Ammon's horn (tissue), 1 donor: ENCODE measurements at regions not wholly inside any gene's neighbourhood (a gene's known extent, or its start where the extent isn't known, plus 50 kb on each side); places are given as distances from the start of the nearest gene placed in this dataset.
"Not testable (repeated sequence)": the region's sequence is repeated elsewhere in the genome, so short reads cannot be mapped to it uniquely, and the experiment has no call there.

Experiments
- DNase-seq: peaks from one replicate; pipeline ENCODE4 v3.0.0-alpha.2; 2016; ENCODE audit warnings: low spot score

DNA sequence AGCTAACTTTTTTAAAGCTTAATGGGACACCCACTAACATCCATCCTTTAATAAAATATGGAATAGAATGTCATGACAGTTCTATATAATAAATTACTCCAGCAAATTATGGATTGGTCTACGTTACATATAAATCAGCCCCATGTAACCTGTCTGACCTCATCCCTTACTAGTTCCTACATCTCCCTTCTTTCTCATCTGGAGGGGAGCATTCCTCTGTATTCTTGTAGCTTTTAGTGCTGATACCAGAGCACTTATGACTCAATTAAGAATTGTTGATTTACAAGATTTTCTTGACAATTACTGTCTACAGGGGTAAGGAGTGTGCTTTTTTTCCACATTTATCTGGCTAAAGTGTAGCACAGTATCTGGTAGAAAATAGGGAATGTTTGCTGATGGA lies 523.7 kb downstream of the FAM181B start:
- DNase-seq, result no peak

DNA sequence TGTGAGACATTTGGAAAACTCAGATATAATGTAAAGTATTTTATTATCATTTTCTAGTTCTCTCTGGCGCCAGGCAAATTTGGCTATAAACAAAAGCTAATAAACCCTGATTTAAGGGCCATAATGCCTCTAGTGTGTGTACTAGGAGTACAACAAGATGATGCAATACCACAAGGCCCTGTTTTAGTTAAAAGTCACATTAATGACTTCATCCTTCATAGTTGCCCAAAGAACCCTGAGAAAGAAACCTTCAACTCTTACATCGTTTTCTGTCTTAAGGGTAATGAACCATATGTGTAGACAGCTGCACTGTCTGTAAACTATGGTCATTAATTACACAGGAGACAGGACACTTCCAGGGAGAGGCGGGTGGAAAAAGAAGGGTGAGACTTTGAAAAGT lies 538.4 kb downstream of the FAM181B start:
- DNase-seq, result no peak

DNA sequence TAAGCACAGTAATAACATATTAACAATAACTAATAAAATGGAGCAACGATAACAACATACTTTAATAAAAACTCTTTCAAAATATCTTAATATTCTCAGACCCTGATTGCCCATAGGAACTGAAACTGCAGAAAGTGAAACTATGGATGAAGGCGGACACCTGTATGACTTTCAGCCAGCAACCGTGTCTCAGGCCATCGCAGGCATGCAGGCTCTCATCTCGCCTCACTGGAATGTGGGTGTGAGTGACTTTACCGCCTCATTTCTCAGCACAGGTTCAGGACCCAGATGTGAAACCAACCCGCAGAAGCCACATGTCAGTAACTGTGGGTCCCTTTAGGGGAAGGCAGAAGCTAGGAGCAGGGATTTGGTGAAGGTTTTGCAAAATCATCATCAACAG lies 539.1 kb downstream of the FAM181B start:
- DNase-seq, result no peak

DNA sequence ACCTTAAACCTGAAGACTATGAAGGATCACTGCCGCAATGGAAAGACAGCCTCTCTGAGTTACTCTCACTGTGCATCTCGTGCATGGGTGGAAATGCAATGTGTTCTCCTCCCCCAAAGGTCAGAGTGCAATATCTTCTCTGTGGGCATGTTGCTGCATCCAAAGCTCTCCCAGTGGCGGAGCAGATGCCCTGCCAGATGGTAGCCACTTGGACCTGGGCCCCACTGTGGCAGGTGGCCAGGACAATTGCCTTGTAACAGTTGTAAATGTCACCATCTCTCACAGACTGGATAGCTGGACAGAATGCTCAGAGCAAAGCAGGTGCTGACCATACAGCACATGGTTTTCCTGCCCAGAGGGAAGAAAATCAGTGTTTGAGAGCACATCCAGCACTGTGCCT lies 542.0 kb downstream of the FAM181B start:
- peak; percentile 3 for DNase-seq

DNA sequence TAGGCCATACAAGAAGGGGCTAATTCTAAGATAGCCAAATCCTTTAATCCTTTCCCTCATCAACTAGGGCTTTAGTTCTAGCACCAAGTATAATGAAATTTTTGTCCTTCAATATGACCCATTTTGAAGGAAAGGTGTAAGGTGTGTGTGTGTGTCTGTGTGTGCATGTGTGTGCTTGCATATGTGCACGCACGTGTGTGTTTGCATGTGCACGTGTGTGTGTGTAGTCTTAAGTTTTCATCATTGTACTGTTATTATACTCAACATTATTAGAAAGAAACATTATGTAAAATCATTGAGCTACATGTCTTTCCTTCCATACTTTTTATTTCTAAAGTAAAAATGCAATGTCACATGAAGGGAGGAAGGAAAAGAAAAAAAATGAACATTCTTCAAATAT lies 547.7 kb downstream of the FAM181B start:
- DNase-seq, result no peak

DNA sequence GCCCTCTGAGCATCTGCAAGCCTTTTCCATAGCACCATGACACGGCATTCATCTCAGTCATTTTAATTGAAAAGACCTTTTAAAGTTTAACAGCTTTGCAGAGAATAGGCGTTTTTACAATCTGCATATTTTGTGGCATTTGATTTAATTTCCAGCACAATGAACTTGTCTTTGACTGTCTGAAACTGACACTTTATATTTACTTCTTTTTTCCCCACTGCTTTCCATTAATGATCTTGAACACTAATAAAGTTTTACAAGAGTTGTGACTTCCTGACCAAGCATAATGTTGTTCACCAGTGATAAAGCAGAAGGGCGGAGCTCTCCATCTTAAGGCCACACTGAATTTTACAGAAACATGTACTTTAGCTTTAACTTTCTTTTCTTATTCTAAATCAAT lies 548.7 kb downstream of the FAM181B start:
- no peak for DNase-seq

DNA sequence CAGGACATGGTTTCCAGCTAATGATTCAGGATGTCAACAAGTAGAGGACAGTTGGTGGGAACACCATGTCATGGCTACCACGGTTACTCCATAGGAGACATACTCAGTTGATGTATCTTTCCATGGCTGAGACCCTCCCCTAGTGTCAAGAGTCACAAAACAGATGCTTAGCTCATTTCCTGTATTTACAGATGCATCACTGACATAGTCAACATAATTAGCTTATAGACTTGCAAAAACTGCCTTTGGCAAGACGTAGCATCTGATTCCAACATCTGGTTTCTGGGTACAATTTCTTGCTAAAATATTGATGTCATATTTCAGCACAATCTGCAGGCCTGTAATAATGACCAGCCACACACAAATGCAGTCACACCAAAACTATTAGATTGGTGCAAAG lies 550.3 kb downstream of the FAM181B start:
- DNase-seq, result no peak

DNA sequence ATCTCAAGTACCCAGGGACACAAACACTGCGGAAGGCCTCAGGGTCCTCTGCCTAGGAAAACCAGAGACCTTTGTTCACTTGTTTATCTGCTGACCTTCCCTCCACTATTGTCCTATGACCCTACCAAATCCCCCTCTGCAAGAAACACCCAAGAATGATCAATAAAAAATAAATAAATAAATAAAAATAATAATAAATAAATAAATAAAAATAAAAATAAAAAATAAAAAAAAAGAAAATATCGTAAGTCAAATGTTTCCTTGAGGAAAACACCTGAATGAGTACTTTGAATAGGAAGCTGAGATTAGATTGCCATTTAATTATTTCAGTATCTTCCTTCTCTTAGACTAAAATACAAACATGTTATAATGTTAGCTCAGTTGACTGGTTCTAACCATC lies 551.0 kb downstream of the FAM181B start:
- DNase-seq, result not testable (repeated sequence)

DNA sequence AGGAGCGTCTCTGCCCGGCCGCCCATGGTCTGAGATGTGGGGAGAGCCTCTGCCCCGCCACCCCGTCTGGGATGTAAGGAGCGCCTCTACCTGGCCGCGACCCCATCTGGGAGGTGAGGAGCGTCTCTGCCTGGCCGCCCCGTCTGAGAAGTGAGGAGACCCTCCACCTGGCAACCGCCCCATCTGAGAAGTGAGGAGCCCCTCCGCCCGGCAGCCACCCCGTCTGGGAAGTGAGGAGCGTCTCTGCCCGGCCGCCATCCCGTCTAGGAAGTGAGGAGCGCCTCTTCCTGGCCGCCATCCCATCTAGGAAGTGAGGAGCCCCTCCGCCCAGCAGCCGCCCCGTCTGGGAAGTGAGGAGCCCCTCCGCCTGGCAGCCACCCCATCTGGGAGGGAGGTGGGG lies 551.9 kb downstream of the FAM181B start:
- not testable (repeated sequence) for DNase-seq

DNA sequence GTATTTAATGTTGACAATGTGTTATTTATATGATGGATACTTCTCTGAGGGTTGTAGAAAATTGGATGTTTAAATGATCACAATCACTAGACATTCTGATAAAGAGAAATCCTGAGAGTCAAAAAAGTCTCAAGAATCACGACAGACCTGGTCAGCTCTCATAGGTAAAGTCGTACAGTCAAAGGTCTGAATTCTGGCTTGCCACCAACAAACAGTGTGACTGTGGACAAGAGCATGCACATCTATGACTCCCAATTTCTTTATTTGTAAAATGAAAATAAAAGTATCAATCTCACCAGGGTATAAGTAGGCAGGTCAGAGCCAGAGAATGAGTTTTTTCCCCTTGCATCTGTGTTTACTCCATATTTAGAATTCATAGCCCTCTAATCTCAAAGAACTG lies 556.7 kb downstream of the FAM181B start:
- DNase-seq, result no peak

DNA sequence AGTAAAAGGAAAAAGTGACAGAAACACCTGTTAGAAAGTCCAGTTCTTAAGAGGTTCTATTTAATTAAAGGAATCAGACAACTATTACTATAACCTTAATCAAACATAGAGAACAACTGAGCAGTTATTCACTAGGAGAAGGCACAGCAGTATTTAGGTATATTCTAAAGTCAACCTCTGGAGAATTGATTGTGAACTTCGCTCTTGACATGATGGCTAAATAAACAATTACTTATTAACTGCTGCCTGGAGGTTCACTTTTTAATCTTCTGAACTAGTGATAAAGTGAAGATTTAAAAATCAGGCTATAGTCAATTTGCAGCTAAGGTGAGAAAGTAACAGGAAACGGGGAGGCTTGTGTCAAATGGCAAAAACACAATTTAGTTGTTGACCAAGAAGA lies 557.3 kb downstream of the FAM181B start:
- no peak for DNase-seq

DNA sequence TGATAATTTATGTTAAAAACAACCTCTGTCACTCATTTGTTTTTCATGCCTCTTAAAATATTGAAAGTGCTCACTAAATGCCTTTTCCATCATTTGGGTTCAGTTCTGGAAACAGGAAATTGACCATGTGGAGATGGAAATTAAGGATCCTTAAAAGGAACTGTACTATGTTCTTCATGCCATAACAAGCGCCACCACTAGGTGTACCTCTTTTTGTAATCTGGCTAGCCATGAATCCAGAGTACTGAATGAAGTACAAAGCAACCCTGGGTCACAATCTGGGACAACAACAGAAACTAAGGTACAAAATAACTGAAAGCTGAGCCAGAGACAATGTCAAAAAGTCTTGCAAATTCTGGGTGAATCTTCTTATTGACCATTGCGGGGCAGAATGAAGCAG lies 559.1 kb downstream of the FAM181B start:
- no peak for DNase-seq

DNA sequence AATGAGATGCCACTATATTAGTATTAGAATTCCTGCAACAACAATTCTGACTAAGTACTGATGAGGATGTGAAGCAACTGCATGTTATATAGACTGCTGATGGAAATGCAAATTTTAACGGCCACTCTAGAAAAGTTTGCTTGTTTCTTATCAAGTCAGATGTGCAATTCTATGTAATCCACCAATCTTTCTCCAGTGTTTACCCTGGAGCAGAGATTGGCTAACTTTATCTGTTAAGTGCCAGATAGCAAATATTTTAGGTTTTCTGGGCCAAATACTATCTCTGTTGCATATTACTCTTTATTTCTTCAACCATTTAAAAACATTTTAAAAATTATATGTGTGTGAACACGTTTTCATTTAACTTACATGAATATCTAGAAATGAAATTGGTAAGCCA lies 586.9 kb downstream of the FAM181B start:
- DNase-seq, result no peak

DNA sequence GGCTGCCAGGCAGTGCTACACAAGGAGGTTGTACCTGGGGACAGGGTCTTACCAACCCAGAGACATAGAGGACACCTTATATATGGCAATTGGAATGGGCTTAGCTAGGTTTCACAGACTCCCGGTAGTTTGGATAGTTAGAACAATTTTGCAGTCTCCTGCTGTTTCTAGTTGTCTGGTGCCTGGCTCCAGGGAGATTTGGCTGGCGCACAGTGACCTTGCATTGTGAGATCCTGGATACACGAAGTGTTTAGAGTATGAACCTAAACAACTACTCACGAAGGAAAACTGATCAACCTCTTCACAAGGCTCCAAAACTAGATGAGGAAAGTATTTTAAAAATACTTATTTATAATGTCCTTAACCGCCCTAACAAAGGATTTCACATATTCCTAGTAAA lies 614.7 kb downstream of the FAM181B start:
- no peak for DNase-seq

DNA sequence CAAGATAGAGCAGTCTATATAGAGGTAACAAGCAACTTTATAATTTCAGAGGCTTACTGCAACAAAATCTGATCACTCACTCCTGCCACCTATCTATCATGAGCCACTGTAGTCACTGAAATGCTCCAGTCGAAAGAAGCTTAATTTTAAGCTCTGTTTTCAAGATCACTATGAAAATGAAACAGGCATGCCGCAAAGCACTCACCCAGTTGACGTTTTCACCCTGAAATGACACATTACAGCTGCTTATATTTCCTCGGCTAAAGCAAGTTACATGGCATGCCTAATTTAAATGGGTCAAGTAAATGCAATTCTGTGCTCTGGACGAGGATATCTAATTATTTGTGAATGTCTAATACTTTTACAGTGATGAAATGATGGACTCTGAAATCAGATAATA lies 616.3 kb downstream of the FAM181B start:
- DNase-seq, result no peak

DNA sequence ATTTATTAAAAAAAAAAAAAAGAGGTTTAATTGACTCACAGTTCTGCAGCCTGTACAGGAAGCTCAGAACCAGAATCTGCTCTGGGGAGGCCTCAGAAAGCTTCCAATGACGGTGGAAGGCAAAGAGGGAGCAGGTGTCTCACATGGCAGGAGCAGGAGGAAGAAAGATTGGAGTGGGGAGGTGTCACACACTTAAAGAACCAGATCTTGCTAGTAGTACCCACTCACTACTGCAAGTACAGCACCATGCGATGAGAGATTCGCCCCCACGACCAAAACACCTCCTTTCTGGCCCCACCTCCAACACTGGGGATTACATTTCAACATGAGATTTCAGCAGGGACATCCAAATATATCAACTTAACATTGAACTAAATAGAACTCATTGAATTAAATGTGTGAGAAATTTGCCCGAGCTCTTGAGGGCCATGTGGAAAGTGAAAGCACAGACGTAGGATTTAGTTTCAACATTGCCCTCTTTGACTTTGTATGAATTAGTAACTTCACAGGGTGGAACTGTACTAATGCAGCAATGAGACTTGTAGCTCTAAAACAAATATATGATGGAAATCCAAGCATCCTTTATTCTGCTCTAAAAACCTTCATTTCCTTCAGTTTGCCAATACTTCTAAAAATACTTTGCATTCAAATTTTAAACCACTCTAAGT lies 628.2 kb downstream of the FAM181B start:
- DNase-seq, result no peak

DNA sequence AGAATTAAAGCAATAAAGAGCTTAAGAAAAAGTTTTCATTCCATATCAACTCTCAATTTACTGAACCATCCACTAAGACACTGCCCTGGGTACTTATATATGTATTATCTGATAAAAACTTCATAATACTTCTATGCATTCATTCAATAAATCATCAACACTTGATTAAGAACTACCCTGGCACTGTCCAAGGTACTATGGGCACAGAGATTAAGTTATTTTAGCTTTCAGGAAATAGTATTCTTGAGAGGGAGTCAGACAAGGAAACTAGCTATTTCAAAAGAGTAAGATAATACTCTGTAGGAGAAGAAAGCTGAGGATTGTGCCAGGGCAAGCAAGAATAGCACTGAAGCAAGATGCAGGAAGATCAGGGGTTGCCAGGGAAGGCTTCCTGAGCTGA lies 640.8 kb downstream of the FAM181B start:
- no peak for DNase-seq

DNA sequence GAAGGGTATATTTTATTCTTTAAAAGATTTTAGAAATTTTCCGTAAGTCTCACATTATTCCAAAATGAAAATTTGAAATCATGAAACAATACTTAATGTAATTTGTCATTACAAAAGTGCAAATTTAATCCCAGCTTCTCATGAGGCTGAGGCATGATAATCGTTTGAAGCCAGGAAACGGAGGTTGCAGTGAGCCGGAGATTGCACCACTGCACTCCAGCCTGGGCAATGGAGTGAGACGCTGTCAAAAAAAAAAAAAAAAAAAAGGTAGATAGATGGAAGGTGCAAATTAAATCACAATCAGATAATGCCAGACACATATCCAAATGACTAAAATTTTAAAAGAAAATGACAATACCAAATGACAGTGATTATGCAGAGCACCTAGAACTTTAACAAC lies 644.2 kb downstream of the FAM181B start:
- DNase-seq, result no peak

DNA sequence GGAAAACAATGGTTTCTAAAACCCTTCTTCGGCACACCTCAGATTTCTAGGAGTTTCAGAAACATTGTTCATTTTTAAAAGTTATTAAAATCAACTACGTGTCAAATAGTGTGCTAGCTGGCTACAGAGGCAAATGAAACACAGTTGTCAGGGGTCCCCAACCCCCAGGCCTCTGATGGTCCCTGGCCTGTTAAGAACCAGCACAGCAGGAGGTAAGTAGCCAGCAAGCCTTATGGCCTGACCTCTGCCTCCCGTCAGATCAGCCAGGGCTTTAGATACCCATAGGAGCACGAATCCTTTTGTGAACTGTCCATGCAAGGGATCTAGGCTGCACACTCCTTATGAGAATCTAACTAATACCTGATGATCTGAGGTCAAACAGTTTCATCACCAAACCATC lies 648.2 kb downstream of the FAM181B start:
- no peak for DNase-seq

DNA sequence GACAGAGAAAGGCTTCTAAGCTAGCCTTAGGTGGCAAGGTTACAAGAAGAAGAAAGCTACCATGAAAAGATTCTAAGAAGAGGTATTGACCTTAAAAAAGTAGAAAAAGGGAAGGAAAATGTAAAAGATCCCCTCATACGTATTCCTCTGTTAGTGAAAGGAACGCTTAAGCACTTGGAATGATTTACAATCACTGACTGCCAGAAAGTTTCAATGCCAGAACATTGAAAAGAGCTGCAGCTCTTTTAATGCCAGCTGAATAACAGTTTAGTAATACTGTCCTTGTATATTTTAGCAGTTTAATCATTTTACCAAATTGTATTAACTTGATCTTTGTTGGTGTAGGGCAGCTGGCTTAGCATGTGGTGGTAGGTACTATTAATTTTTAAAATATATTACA lies 650.7 kb downstream of the FAM181B start:
- DNase-seq, result peak; percentile 7

DNA sequence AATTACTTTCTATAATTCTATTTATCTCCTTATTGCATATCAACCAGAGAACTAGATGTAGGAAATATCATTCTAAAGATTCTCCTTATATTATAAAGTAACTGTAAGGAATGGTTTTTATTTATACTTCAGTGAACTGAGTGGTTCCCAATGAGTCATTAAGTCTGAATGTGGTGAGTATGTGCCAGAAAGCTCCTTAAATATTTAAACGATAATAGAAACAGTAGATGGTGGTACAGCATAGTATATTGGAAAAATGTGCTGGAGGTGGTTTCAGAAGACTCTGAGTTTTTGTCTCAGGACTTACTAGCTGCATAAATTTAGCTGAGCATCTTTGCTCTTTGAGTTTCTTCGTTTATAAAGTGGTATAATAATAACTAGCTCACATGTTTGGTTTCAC lies 653.5 kb downstream of the FAM181B start:
- no peak for DNase-seq

DNA sequence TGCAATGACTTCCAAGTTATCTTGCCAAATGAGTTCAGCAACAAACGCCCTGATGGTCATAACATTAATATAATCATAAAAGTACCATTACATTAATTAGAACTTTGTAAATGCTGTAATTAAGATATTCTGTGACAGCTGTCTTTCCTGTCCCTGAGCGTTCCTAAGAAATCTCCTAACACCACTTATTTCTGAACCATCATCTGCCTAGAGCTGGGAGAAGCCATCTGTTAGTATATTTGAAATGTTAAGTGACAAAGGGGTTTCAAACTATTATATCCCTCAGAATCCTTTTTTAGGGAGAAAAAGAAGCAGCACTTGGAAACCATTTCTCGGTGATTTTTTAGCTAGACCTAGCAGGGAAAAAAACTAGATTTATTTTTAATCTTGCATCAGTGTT lies 657.5 kb downstream of the FAM181B start:
- no peak for DNase-seq

DNA sequence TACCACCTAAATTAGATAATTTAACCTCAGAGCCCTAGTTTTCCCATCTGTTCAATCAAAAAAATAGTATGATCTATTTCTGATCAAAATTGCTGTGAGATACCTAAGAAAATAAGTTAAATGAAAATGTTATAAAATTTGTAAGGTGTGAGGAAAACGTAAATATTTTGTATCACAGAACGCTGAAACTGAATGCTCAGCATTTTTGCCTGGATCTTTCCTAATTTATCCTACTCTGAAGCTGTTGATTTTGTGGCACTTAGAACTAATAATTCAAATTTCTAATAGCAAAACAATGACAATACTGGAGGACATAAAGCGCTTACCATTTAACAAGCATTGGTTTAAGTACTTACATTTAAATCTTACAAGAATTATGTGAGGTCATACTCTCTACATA lies 674.2 kb downstream of the FAM181B start:
- no peak for DNase-seq

DNA sequence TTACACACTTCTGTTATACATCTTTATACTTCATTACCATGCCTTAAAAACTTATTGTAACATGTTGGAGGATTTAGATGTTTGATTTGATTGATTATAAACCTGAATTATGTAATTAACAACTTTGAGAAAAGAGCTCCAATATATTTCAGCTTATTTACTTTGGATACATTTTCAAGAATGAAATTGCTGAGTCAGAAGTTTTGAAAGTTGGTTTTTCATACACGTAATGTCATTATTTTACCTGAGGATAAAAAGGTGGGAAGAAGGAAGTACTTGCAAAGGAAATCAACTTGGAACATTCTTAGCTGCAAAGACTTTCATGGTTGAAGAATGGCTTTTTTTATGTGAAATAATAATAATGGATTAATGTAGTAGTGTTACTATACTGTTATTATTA lies 677.2 kb downstream of the FAM181B start:
- DNase-seq, result no peak

DNA sequence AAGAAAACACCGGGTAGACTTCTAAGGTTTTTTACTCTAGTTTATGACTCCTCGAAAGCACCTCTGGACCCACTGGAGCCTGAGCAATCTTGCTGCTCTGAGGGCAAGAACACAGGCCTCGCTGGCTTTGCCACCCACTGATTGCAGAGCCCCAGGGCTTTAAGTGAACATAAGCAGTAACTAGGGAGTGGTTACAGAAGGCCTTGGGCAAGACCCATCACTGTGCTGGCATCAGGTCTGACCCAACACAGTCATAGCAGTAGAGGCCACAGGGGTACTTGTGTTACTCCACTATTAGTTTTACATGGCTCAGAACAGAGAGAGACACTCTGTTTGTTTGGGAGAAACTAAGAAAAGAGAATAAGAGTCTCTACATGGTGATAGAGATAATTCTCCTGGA lies 684.5 kb downstream of the FAM181B start:
- no peak for DNase-seq
